Neutrophil (primary cell): ENCODE measurements at regions not wholly inside any gene's neighbourhood (a gene's known extent, or its start where the extent isn't known, plus 50 kb on each side); places are given as distances from the start of the nearest gene placed in this dataset.

Experiments
- H3K27ac ChIP-seq: fragments of 200-600 bp; sonication (generic); 2 replicates; pipeline ENCODE4 v1.5.1; 2016; ENCODE audit warnings: mild to moderate bottlenecking, moderate library complexity
- H3K27me3 ChIP-seq: fragments of 200-600 bp; sonication (generic); 2 replicates; pipeline ENCODE4 v1.6.0; 2016; ENCODE audit warnings: mild to moderate bottlenecking
- H3K36me3 ChIP-seq: fragments of 200-600 bp; sonication (generic); 2 replicates; pipeline ENCODE4 v1.5.1; 2017
- H3K4me1 ChIP-seq, 2 experiments: fragments of 200-600 bp in 1 of 2; sonication (generic) in 1 of 2; 1 replicate in 1 of 2; 2 replicates in 1 of 2; pipeline versions ENCODE4 v1.5.1 to v1.6.1; 2013 to 2016; ENCODE audit warnings: low read depth in 1 of 2, low read length in 1 of 2, mild to moderate bottlenecking in 1 of 2, moderate library complexity in 1 of 2; ENCODE audit not compliant: control insufficient read depth in 1 of 2, insufficient read depth in 1 of 2
- H3K4me3 ChIP-seq, 2 experiments: fragments of 200-600 bp in 1 of 2; sonication (generic) in 1 of 2; 1 replicate in 1 of 2; 2 replicates in 1 of 2; pipeline ENCODE4 v1.5.1; 2013 to 2016; ENCODE audit warnings: low read depth in 1 of 2, low read length in 1 of 2, mild to moderate bottlenecking in 1 of 2, moderate library complexity in 1 of 2
- H3K9me3 ChIP-seq: fragments of 200-600 bp; sonication (generic); 2 replicates; pipeline ENCODE4 v1.5.1; 2016
- TF ChIP-seq, protein P1 (sequence below): fragments of 200-600 bp; sonication (generic); IDR thresholded peaks from 2 replicates; pipeline ENCODE4 v1.5.1; 2016; ENCODE audit warnings: antibody characterized with exemption

DNA sequence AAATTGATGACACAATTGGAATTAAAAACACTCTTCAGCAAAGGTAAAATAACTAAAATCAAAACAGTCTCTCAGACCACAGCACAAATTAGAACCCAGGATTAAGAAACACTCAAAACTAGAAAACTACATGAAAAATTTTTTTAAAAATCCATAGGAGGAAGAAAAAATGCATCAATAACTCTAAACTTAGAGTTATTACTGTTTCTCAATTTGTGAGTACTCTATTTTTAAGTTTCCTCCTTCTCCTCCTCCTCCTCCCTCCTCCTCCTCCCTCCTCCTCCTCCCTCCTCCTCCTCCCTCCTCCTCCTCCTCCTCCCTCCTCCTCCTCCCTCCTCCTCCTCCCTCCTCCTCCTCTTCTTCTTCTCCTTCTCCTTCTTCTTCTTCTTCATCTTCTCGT lies 1395.7 kb downstream of the STIM2 start:
- Histone ChIP-seq H3K4me1 (no peaks in the 10 kb centered on the region), H3K9me3 (no peaks in the 10 kb centered on the region)

DNA sequence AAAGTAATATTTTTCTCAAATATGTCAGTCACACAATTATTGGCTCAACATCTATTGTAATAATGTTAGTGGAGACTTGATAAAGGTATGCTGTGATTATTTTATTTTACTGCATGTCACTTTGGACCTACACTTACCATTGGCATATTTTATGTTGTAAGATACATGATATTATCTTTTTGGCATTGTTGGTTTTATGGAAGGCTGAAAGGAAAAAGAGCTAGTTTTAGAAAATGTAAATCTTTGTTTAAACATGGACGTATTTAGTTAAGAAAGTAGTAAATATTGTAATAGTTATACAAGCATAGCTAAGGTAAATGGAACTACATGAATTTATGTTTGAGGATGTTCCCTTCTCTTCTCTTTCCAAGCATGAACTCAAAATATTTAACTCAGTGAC lies 1399.3 kb downstream of the STIM2 start:
- no peak overlapping the region for H3K4me3 ChIP-seq
- no peak overlapping the region for H3K27ac ChIP-seq
- H3K4me1 ChIP-seq = no peaks in the 10 kb centered on the region
- H3K27me3 ChIP-seq = no peaks in the 10 kb centered on the region
- no peaks in the 10 kb centered on the region for H3K9me3 ChIP-seq
- no peaks in the 10 kb centered on the region for H3K36me3 ChIP-seq
- TF ChIP-seq, protein P1, sequence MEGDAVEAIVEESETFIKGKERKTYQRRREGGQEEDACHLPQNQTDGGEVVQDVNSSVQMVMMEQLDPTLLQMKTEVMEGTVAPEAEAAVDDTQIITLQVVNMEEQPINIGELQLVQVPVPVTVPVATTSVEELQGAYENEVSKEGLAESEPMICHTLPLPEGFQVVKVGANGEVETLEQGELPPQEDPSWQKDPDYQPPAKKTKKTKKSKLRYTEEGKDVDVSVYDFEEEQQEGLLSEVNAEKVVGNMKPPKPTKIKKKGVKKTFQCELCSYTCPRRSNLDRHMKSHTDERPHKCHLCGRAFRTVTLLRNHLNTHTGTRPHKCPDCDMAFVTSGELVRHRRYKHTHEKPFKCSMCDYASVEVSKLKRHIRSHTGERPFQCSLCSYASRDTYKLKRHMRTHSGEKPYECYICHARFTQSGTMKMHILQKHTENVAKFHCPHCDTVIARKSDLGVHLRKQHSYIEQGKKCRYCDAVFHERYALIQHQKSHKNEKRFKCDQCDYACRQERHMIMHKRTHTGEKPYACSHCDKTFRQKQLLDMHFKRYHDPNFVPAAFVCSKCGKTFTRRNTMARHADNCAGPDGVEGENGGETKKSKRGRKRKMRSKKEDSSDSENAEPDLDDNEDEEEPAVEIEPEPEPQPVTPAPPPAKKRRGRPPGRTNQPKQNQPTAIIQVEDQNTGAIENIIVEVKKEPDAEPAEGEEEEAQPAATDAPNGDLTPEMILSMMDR = no peak

More for the DNA sequence above, 1395.7 kb downstream of the STIM2 start:
- H3K36me3 ChIP-seq = no peaks in the 10 kb centered on the region
- H3K4me3 ChIP-seq = no peak overlapping the region
- H3K27me3 ChIP-seq = no peaks in the 10 kb centered on the region
- H3K27ac ChIP-seq = no peak overlapping the region
- TF ChIP-seq, protein P1 = no peak

DNA sequence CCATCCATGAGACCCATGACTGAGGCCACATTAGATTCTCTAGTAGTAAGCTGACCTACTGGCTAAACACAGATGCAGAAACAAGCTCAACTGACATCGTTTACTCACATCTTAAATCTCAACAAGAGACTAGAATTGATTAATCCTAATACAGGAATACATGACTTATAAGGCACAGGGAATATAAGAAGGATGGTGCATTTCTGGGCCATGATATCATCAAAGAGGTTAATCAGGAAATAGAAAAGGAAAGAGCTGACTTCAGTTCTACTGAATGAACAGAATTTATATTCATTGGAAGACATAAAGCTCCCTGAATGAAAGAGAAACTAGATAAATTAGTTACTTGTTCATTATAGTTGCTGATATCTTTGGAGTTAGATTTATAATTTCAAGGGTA lies 1406.5 kb downstream of the STIM2 start:
- Histone ChIP-seq H3K27me3 (no peaks in the 10 kb centered on the region), H3K4me3 (no peak overlapping the region), H3K36me3 (no peaks in the 10 kb centered on the region), H3K27ac (no peak overlapping the region), H3K4me1 (no peaks in the 10 kb centered on the region), H3K9me3 (no peaks in the 10 kb centered on the region)
- TF ChIP-seq, protein P1 = no peak

DNA sequence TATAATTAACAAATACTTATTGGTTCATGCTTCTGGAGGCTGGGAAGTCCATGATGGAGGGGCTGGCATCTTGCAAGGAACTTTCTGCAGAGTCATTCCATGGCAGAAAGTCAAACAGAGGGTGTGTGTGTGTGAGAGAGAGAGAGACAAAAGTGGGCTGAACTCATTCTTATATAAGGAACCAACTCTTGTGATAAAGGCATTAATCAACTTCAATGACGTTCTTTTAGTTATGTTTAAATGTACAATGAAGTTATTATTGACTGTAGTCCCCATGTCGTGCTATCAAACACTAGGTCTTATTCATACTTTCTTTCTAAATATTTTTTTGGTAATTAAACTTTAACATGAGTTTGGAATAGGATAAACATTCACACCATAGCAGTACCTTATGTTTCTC lies 1408.8 kb downstream of the STIM2 start:
- H3K27ac ChIP-seq = no peak overlapping the region
- H3K27me3 ChIP-seq = no peaks in the 10 kb centered on the region
- H3K4me1 ChIP-seq = no peaks in the 10 kb centered on the region
- H3K4me3 ChIP-seq = no peak overlapping the region
- TF ChIP-seq, protein P1 = no peak
- no peaks in the 10 kb centered on the region for H3K36me3 ChIP-seq
- no peaks in the 10 kb centered on the region for H3K9me3 ChIP-seq

DNA sequence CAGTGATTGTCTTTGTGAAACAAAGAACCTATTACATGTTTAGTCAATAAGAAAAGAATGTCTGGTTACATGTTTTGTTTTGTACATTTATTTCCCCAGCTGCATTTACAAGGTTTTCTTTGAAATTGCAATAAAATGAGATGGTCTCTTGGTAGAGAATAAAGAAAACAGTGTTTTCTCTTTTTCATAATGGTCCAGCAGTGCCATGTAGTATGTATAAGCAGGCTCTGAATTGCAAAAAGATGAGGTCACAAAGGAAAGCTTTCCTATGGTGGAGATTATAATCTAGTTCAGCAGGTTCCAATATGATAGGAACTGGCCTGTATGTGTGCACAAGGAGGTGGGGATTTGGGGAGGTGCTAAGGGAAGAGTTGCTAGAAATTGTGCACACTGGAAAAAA lies 1417.3 kb downstream of the STIM2 start:
- no peaks in the 10 kb centered on the region for H3K9me3 ChIP-seq
- TF ChIP-seq, protein P1 = no peak
- no peaks in the 10 kb centered on the region for H3K27me3 ChIP-seq
- no peaks in the 10 kb centered on the region for H3K36me3 ChIP-seq
- H3K4me1 ChIP-seq = no peaks in the 10 kb centered on the region
- no peak overlapping the region for H3K27ac ChIP-seq
- H3K4me3 ChIP-seq = no peak overlapping the region

DNA sequence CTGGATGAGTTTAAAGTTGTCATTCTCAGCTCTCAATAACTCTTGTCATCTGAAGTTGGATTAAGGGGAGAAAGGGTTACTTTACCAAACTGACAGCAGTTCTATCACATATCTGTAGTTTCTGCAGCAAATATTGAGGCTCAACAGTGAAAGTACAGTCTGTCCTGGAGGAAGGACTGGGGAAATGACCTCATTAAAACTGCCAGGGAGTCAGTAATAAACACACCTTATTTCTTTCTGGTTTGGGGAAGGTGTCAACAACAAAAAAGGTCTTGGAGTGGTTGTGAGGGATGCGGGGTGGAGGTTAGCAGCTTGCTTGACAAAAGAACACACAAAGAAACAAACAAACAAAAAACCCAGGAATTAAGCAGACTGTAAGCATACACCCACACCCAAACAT lies 1418.0 kb downstream of the STIM2 start:
- Histone ChIP-seq H3K27ac (no peak overlapping the region), H3K27me3 (no peaks in the 10 kb centered on the region), H3K9me3 (no peaks in the 10 kb centered on the region), H3K4me1 (no peaks in the 10 kb centered on the region), H3K36me3 (no peaks in the 10 kb centered on the region), H3K4me3 (no peak overlapping the region)
- TF ChIP-seq, protein P1 = no peak
